HCT116 (cell line): ENCODE measurements at regions not wholly inside any gene's neighbourhood (a gene's known extent, or its start where the extent isn't known, plus 50 kb on each side); places are given as distances from the start of the nearest gene placed in this dataset.

Experiments
- ATAC-seq: fragments of 200-7000 bp; cut with Tn5 transposase; 2 replicates; pipeline ENCODE4 v1.9.1; 2020; ENCODE audit warnings: mild to moderate bottlenecking, moderate library complexity
- BruUV-seq: library from RNA; stranded (reverse); fragments of 400-500 nt; replicated peaks from 2 replicates; lab custom pipeline; 2021; lab: Mats Ljungman, UMichigan
- CTCF ChIA-PET: fragments of 300-600 bp; sonication (Branson Sonifier 250); formaldehyde crosslinking; loops from one replicate; lab custom pipeline; 2021; ENCODE audit warnings: antibody characterized with exemption; lab: Charles Lee
- POLR2A ChIA-PET: fragments of 300-600, 350-600 bp; sonication (Branson Sonifier 250); formaldehyde crosslinking; loops from one replicate; lab custom pipeline; 2021; ENCODE audit warnings: antibody characterized with exemption; lab: Charles Lee
- RAD21 ChIA-PET, 2 experiments: fragments of 300-600 bp; sonication (Branson Sonifier 250); formaldehyde crosslinking; loops; one replicate each; lab custom pipeline; 2023; ENCODE audit warnings: low total read pairs in 2 of 2; ENCODE audit not compliant: uncharacterized antibody in 2 of 2, unreplicated experiment in 2 of 2, low non-redundant PET in 1 of 2; lab: Charles Lee
- DNase-seq: peaks from one replicate; pipeline ENCODE4 v3.0.0-alpha.2; 2010; ENCODE audit warnings: low read depth, low spot score
- H2AFZ ChIP-seq: fragments of 200-600 bp; shearing (Covaris generic), sonication (generic); 2 replicates; pipeline ENCODE4 v1.6.1; 2017; ENCODE audit warnings: low read depth, mixed run types, mixed read lengths, antibody characterized with exemption, low read length; ENCODE audit not compliant: poor library complexity, severe bottlenecking
- H3K27ac ChIP-seq: 2 replicates; pipeline ENCODE4 v1.5.1; 2012; ENCODE audit warnings: low read depth, low read length
- H3K27me3 ChIP-seq: fragments of 200-600 bp; sonication (generic); 2 replicates; pipeline ENCODE4 v1.6.1; 2016; ENCODE audit warnings: mixed run types, low read length, mixed read lengths; ENCODE audit not compliant: insufficient read depth
- H3K36me3 ChIP-seq, 2 experiments: fragments of 200-500 bp in 1 of 2; fragments of 200-600 bp in 1 of 2; sonication (Bioruptor generic) in 1 of 2; sonication (generic) in 1 of 2; 2 replicates each; pipeline versions ENCODE4 v1.5.1 to v1.6.1; 2014 to 2016; ENCODE audit warnings: low read length in 2 of 2, inconsistent platforms in 1 of 2, mixed read lengths in 1 of 2, mixed run types in 1 of 2; ENCODE audit not compliant: insufficient read depth in 2 of 2, control insufficient read depth in 1 of 2
- H3K4me1 ChIP-seq, 2 experiments: fragments of 200-600 bp in 1 of 2; sonication (generic) in 1 of 2; 2 replicates each; pipeline versions ENCODE4 v1.5.1 to v1.6.1; 2012 to 2017; ENCODE audit warnings: low read length in 2 of 2, inconsistent platforms in 1 of 2, mild to moderate bottlenecking in 1 of 2, mixed read lengths in 1 of 2, mixed run types in 1 of 2, moderate library complexity in 1 of 2; ENCODE audit not compliant: insufficient read depth in 2 of 2, control insufficient read depth in 1 of 2
- H3K4me2 ChIP-seq: fragments of 200-600 bp; sonication (generic); 2 replicates; pipeline ENCODE4 v1.6.1; 2017; ENCODE audit warnings: mixed run types, low read length, mixed read lengths
- H3K4me3 ChIP-seq, 2 experiments: fragments of 200-600 bp in 1 of 2; sonication (generic) in 1 of 2; replicated peaks in 1 of 2; 2 replicates each; pipeline ENCODE4 v1.5.1; 2011 to 2016; ENCODE audit warnings: low read length in 2 of 2, control low read depth in 1 of 2, low read depth in 1 of 2, mild to moderate bottlenecking in 1 of 2, mixed read lengths in 1 of 2, mixed run types in 1 of 2
- H3K79me2 ChIP-seq: fragments of 200-600 bp; sonication (generic); 2 replicates; pipeline ENCODE4 v1.6.1; 2017; ENCODE audit warnings: mild to moderate bottlenecking, mixed run types, low read length, moderate library complexity, mixed read lengths; ENCODE audit not compliant: insufficient read depth
- H3K9ac ChIP-seq: fragments of 200-600 bp; sonication (generic); 2 replicates; pipeline ENCODE4 v1.6.1; 2016; ENCODE audit warnings: low read length, mixed read lengths
- H3K9me2 ChIP-seq: fragments of 200-600 bp; sonication (generic), shearing (Covaris generic); 2 replicates; pipeline ENCODE4 v1.6.1; 2017; ENCODE audit warnings: mixed run types, mild to moderate bottlenecking, moderate library complexity; ENCODE audit not compliant: insufficient read depth
- H3K9me3 ChIP-seq, 2 experiments: fragments of 200-500 bp in 1 of 2; fragments of 200-600 bp in 1 of 2; sonication (Bioruptor generic) in 1 of 2; sonication (generic) in 1 of 2; 2 replicates each; pipeline ENCODE4 v1.6.1; 2014 to 2017; ENCODE audit warnings: low read length in 2 of 2, mixed read lengths in 2 of 2, inconsistent platforms in 1 of 2, low read depth in 1 of 2, mild to moderate bottlenecking in 1 of 2, mixed run types in 1 of 2, moderate library complexity in 1 of 2; ENCODE audit not compliant: control insufficient read depth in 1 of 2, insufficient read depth in 1 of 2
- H4K20me1 ChIP-seq: fragments of 200-600 bp; sonication (generic), shearing (Covaris generic); 2 replicates; pipeline ENCODE4 v1.6.1; 2017; ENCODE audit warnings: mixed run types, mild to moderate bottlenecking, moderate library complexity; ENCODE audit not compliant: insufficient read depth
- CBX3 ChIP-seq: IDR thresholded peaks from 2 replicates; pipeline ENCODE4 v1.6.1; 2012; ENCODE audit warnings: low read depth
- CEBPB ChIP-seq: IDR thresholded peaks from 2 replicates; pipeline ENCODE4 v1.6.1; 2012; ENCODE audit warnings: low read depth
- EGR1 ChIP-seq: IDR thresholded peaks from 2 replicates; pipeline ENCODE4 v1.6.1; 2012; ENCODE audit warnings: low read depth
- ELF1 ChIP-seq: IDR thresholded peaks from 2 replicates; pipeline ENCODE4 v1.6.1; 2012; ENCODE audit warnings: low read depth, borderline replicate concordance
- EZH2 ChIP-seq: fragments of 200-600 bp; sonication (generic); IDR thresholded peaks from 2 replicates; pipeline ENCODE4 v1.6.1; 2017; ENCODE audit warnings: antibody characterized with exemption, mixed run types
- FOSL1 ChIP-seq: IDR thresholded peaks from 2 replicates; pipeline ENCODE4 v1.6.1; 2012; ENCODE audit warnings: low read depth
- JUND ChIP-seq: IDR thresholded peaks from 2 replicates; pipeline ENCODE4 v1.6.1; 2012
- MAX ChIP-seq: IDR thresholded peaks from 2 replicates; pipeline ENCODE4 v1.6.1; 2012
- POLR2A ChIP-seq: IDR thresholded peaks from 2 replicates; pipeline ENCODE4 v1.7.0; 2011; ENCODE audit warnings: borderline replicate concordance; ENCODE audit not compliant: insufficient read depth, insufficient read length; ENCODE audit errors: extremely low read depth
- POLR2AphosphoS5 ChIP-seq: IDR thresholded peaks from 2 replicates; pipeline ENCODE4 v1.6.1; 2011; ENCODE audit warnings: mild to moderate bottlenecking, low read depth, low read length, moderate library complexity
- RAD21 ChIP-seq: IDR thresholded peaks from 2 replicates; pipeline ENCODE4 v1.6.1; 2012; ENCODE audit warnings: low read depth, mild to moderate bottlenecking
- REST ChIP-seq: IDR thresholded peaks from 2 replicates; pipeline ENCODE4 v1.6.1; 2012; ENCODE audit warnings: low read depth
- SIN3A ChIP-seq: IDR thresholded peaks from 2 replicates; pipeline ENCODE4 v1.6.1; 2012; ENCODE audit warnings: low read depth
- SP1 ChIP-seq: IDR thresholded peaks from 2 replicates; pipeline ENCODE4 v1.6.1; 2012; ENCODE audit warnings: low read depth
- SRF ChIP-seq: IDR thresholded peaks from 2 replicates; pipeline ENCODE4 v1.6.1; 2012; ENCODE audit warnings: low read depth
- TCF7L2 ChIP-seq: IDR thresholded peaks from 2 replicates; pipeline ENCODE4 v1.7.0; 2011; ENCODE audit warnings: borderline replicate concordance, inconsistent platforms; ENCODE audit not compliant: insufficient read depth, insufficient read length; ENCODE audit errors: extremely low read depth
- YY1 ChIP-seq: IDR thresholded peaks from 2 replicates; pipeline ENCODE4 v1.6.1; 2011; ENCODE audit warnings: low read length, low read depth, moderate library complexity, mild to moderate bottlenecking; ENCODE audit not compliant: insufficient replicate concordance; ENCODE audit errors: extremely low read depth
- ZFX ChIP-seq: fragments of 450-650 bp; IDR thresholded peaks from 2 replicates; pipeline ENCODE4 v1.6.1; 2017
- intact Hi-C: fragments of 100-400 bp; cut with micrococcal nuclease; formaldehyde crosslinking; loops from 2 replicates; pipeline ENCODE4 v1.10.0; 2022
- TF ChIP-seq, protein P1 (sequence below): IDR thresholded peaks from 2 replicates; pipeline ENCODE4 v1.6.1; 2011; ENCODE audit warnings: mild to moderate bottlenecking, low read length, moderate library complexity; ENCODE audit not compliant: insufficient replicate concordance; ENCODE audit errors: extremely low read depth
- TF ChIP-seq, protein P2 (sequence below): IDR thresholded peaks from 2 replicates; pipeline ENCODE4 v1.6.1; 2012

- H3K4me3 ChIP-seq = no peak overlapping the region
- ChIA-PET CTCF (interaction anchor here (0.6 to 3.7 kb wide), 52 partner anchors 9 to 793 kb away, joined by 3 to 34 read pairs (median 5); partner anchors contain the start of genes AMPD3, RNF141 and WEE1), POLR2A (interaction anchor here (0.5 to 1.6 kb wide), 8 partner anchors 20 to 1456 kb away, joined by 3 to 14 read pairs (median 4); partner anchors contain the start of genes ADM and AKIP1), RAD21 (interaction anchor here (0.7 to 1.5 kb wide), 11 partner anchors 15 to 425 kb away, joined by 3 to 8 read pairs (median 4); partner anchors contain the start of gene ADM (in 1 of the 2))
- H3K4me1 ChIP-seq = peaks cover 3 to 15% of the 10 kb centered on the region in 2 experiments; a peak in 3 of 4 replicates
- ATAC-seq (peak; percentile 97), DNase-seq (peak; percentile 92)
- BruUV-seq = no TSS peak
- H3K9me2 ChIP-seq = no peaks in the 10 kb centered on the region
- peak overlapping the region; percentile 96 for H2AFZ ChIP-seq
- no peaks in the 10 kb centered on the region for H3K36me3 ChIP-seq
- peak overlapping the region; percentile 58 for H3K4me2 ChIP-seq
- no peaks in the 10 kb centered on the region for H4K20me1 ChIP-seq
- H3K9ac ChIP-seq = peak overlapping the region; percentile 31
- H3K27ac ChIP-seq = peak overlapping the region; percentile 11; the same call in 1 of the 2 replicates
- H3K79me2 ChIP-seq = no peaks in the 10 kb centered on the region
- intact Hi-C loops = loop anchor here (1.0 to 5.0 kb wide), 6 partner anchors 40 to 608 kb away; no protein-coding TSS in a partner anchor
- H3K9me3 ChIP-seq = no peaks in the 10 kb centered on the region
- H3K27me3 ChIP-seq = no peaks in the 10 kb centered on the region
- TF ChIP-seq REST = no peak
- no peak for TF ChIP-seq SIN3A
- TF ChIP-seq MAX = peak; percentile 94
- TF ChIP-seq EZH2 = no peak
- TF ChIP-seq YY1 = peak; percentile 80
- no peak for TF ChIP-seq ZFX
- TF ChIP-seq POLR2A = no peak
- peak; percentile 51 for TF ChIP-seq SP1
- TF ChIP-seq CBX3 = peak; percentile 94
- TF ChIP-seq EGR1 = no peak
- no peak for TF ChIP-seq CEBPB
- TF ChIP-seq, protein P1, sequence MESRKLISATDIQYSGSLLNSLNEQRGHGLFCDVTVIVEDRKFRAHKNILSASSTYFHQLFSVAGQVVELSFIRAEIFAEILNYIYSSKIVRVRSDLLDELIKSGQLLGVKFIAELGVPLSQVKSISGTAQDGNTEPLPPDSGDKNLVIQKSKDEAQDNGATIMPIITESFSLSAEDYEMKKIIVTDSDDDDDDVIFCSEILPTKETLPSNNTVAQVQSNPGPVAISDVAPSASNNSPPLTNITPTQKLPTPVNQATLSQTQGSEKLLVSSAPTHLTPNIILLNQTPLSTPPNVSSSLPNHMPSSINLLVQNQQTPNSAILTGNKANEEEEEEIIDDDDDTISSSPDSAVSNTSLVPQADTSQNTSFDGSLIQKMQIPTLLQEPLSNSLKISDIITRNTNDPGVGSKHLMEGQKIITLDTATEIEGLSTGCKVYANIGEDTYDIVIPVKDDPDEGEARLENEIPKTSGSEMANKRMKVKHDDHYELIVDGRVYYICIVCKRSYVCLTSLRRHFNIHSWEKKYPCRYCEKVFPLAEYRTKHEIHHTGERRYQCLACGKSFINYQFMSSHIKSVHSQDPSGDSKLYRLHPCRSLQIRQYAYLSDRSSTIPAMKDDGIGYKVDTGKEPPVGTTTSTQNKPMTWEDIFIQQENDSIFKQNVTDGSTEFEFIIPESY = no peak
- TF ChIP-seq POLR2AphosphoS5 = peak; percentile 31; the same call in 1 of the 2 replicates
- no peak for TF ChIP-seq SRF
- TF ChIP-seq, protein P2, sequence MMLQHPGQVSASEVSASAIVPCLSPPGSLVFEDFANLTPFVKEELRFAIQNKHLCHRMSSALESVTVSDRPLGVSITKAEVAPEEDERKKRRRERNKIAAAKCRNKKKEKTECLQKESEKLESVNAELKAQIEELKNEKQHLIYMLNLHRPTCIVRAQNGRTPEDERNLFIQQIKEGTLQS = no peak
- TF ChIP-seq ELF1 = no peak
- TF ChIP-seq FOSL1 = no peak
- TF ChIP-seq JUND = no peak
- TF ChIP-seq RAD21 = peak; percentile 97
- TF ChIP-seq TCF7L2 = no peak
These were observed 61.9 kb downstream of the ADM start for GRCh38 chr11:10366568-10367331.
